ENCODE measurements at regions not wholly inside any gene's neighbourhood (a gene's known extent, or its start where the extent isn't known, plus 50 kb on each side); places are given as distances from the start of the nearest gene placed in this dataset.

DNA sequence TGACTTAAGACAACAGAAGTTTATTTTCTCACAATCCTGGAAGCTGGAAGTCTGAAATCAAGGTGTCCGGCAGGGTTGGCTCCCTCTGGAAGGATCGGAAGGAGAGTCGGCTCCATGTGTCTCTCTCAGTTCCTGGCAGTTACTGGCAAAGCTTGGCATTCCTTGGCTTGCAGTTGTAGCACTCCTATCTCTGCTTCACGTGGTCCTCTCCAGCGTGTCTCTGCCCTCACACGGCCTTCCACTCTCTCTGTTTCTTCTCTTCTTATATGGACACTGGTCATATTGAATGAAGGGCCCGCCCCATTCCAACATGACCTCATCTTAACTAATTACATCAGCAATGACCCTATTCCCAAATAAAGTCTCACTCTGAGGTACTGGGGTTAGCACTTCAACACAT is 60.1 kb upstream of the TUNAR start:
- TF ChIP-seq CTCF (IDR thresholded peaks at IDR 0.05; ENCODE audit: poor library complexity, severe bottlenecking), result no peak
- no peak for TF ChIP-seq POLR2AphosphoS5 (IDR thresholded peaks at IDR 0.05)
- TF ChIP-seq EZH2 (IDR thresholded peaks at IDR 0.05; ENCODE audit: borderline replicate concordance, insufficient read depth, low read length, poor library complexity, severe bottlenecking), result no peak
- no peak for TF ChIP-seq TAF1 (IDR thresholded peaks at IDR 0.05; ENCODE audit: low read depth)
- TF ChIP-seq EP300 (conservative IDR thresholded peaks at IDR 0.05; ENCODE audit: poor library complexity, severe bottlenecking), result no peak
- TF ChIP-seq MXI1 (conservative IDR thresholded peaks at IDR 0.05; ENCODE audit: poor library complexity, severe bottlenecking), result no peak
- TF ChIP-seq RAD21 (conservative IDR thresholded peaks at IDR 0.05), result no peak
- TF ChIP-seq SMC3 (conservative IDR thresholded peaks at IDR 0.05; ENCODE audit: poor library complexity), result no peak

Measured in neural cell (in vitro differentiated cells).